Endothelial cell of umbilical vein (primary cell): ENCODE measurements at regions not wholly inside any gene's neighbourhood (a gene's known extent, or its start where the extent isn't known, plus 50 kb on each side); places are given as distances from the start of the nearest gene placed in this dataset.
"Not testable (repeated sequence)": the region's sequence is repeated elsewhere in the genome, so short reads cannot be mapped to it uniquely, and the experiment has no call there.

Experiments
- CTCF ChIP-seq, 2 donors: IDR thresholded peaks; 1 replicate in 1 of 2; 2 replicates in 1 of 2; pipeline ENCODE4 v1.5.1; 2011; ENCODE audit warnings: low read length in 2 of 2, mild to moderate bottlenecking in 2 of 2, moderate library complexity in 2 of 2, control low read depth in 1 of 2, inconsistent platforms in 1 of 2, low read depth in 1 of 2; ENCODE audit not compliant: insufficient read depth in 1 of 2; ENCODE audit errors: extremely low read depth in 1 of 2
- EZH2 ChIP-seq: IDR thresholded peaks from 2 replicates; pipeline ENCODE4 v1.6.1; 2012; ENCODE audit warnings: borderline replicate concordance, low read depth, mild to moderate bottlenecking, moderate library complexity, low read length, inconsistent platforms; ENCODE audit not compliant: severe bottlenecking
- FOS ChIP-seq: IDR thresholded peaks from 2 replicates; pipeline ENCODE4 v1.6.1; 2011; ENCODE audit warnings: mild to moderate bottlenecking, low read length, moderate library complexity, borderline replicate concordance; ENCODE audit not compliant: insufficient read depth
- JUN ChIP-seq: IDR thresholded peaks from 2 replicates; pipeline ENCODE4 v1.6.1; 2011; ENCODE audit warnings: borderline replicate concordance, low read depth; ENCODE audit not compliant: insufficient read length, insufficient read depth
- POLR2A ChIP-seq: IDR thresholded peaks from 2 replicates; pipeline ENCODE4 v1.6.1; 2012; ENCODE audit warnings: low read depth, mild to moderate bottlenecking, control low read depth, low read length

- TF ChIP-seq POLR2A; CTCF (IDR thresholded peaks at IDR 0.05; ENCODE audit: extremely low read depth in 1 of 2, insufficient read depth in 1 of 2, low read depth in 1 of 2, low read length in 2 of 2); FOS; JUN; EZH2: not testable (repeated sequence)
Observed at GRCh38 chr5:84700545-84700944, 315.9 kb upstream of the EDIL3 start.
